PC-9 (cell line): ENCODE measurements at regions not wholly inside any gene's neighbourhood (a gene's known extent, or its start where the extent isn't known, plus 50 kb on each side); places are given as distances from the start of the nearest gene placed in this dataset.

ENCODE experiments used
- CTCF ChIP-seq: fragments of 200-600 bp; sonication (generic); conservative IDR thresholded peaks from 2 replicates; pipeline ENCODE4 v1.6.1; 2017; ENCODE audit warnings: mixed run types, antibody characterized with exemption, mild to moderate bottlenecking, moderate library complexity
- EZH2 ChIP-seq: fragments of 200-600 bp; sonication (generic); IDR thresholded peaks from 2 replicates; pipeline ENCODE4 v1.8.0; 2017; ENCODE audit warnings: antibody characterized with exemption, low read depth

DNA sequence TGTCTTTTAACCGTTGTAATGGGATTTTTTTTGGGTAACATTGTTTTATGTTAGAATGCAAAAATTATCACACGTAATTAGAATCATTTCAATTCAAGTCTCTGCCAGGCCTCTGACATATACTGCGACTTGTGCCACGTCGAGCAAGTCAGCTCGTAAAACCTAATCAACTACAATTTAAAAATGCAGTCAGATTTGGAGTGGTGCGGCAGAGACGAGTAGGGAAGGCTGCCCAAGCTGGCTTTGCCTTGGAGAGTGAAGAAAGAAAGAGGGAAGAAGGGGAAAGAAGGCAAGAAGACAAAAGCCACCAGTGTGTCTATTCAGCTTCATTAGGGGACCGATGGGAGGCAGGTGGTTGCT is 110.7 kb downstream of the MIAT start:
- TF ChIP-seq EZH2 = no peak
- no peak for TF ChIP-seq CTCF
